HG02885 (cell line): ENCODE measurements at regions not wholly inside any gene's neighbourhood (a gene's known extent, or its start where the extent isn't known, plus 50 kb on each side); places are given as distances from the start of the nearest gene placed in this dataset.
"Not testable (repeated sequence)": the region's sequence is repeated elsewhere in the genome, so short reads cannot be mapped to it uniquely, and the experiment has no call there.

ENCODE experiments used
- ATAC-seq: cut with Tn5 transposase; IDR thresholded peaks from one replicate; pipeline ENCODE4 v1.9.1; 2021; ENCODE audit warnings: mild to moderate bottlenecking; ENCODE audit not compliant: unreplicated experiment, poor library complexity

- not testable (repeated sequence) for ATAC-seq
Observed at GRCh38 chr13:22963384-22964053, 217.3 kb upstream of the SGCG start.

- ATAC-seq, result no peak
Observed at GRCh38 chr13:22964245-22964966, 216.4 kb upstream of the SGCG start.

- not testable (repeated sequence) for ATAC-seq
Observed at GRCh38 chr13:22965011-22965857, 215.5 kb upstream of the SGCG start.

GRCh38 chr13:22965858-22966239 is 214.9 kb upstream of the SGCG start:
- ATAC-seq, result not testable (repeated sequence)

- ATAC-seq, result not testable (repeated sequence)
Observed at GRCh38 chr13:22966753-22967152, 214.0 kb upstream of the SGCG start.

GRCh38 chr13:22967669-22968068 is 213.1 kb upstream of the SGCG start:
- no peak for ATAC-seq

GRCh38 chr13:22979952-22980351 is 200.8 kb upstream of the SGCG start:
- no peak for ATAC-seq

- no peak for ATAC-seq
Observed at GRCh38 chr13:22980936-22981335, 199.8 kb upstream of the SGCG start.

GRCh38 chr13:22993148-22993547 is 187.6 kb upstream of the SGCG start:
- ATAC-seq, result no peak

- no peak for ATAC-seq
Observed at GRCh38 chr13:23003446-23003845, 177.3 kb upstream of the SGCG start.

GRCh38 chr13:23007426-23007825 is 173.4 kb upstream of the SGCG start:
- ATAC-seq, result no peak

GRCh38 chr13:23018143-23018542 is 162.6 kb upstream of the SGCG start:
- ATAC-seq, result no peak

- ATAC-seq, result peak; percentile 99
Observed at GRCh38 chr13:23020246-23020843, 160.4 kb upstream of the SGCG start.

GRCh38 chr13:23021906-23022305 is 158.9 kb upstream of the SGCG start:
- no peak for ATAC-seq

- no peak for ATAC-seq
Observed at GRCh38 chr13:23022704-23023103, 158.1 kb upstream of the SGCG start.

- ATAC-seq, result no peak
Observed at GRCh38 chr13:23025864-23026608, 154.7 kb upstream of the SGCG start.

GRCh38 chr13:23039266-23039935 is 141.4 kb upstream of the SGCG start:
- ATAC-seq, result no peak

- no peak for ATAC-seq
Observed at GRCh38 chr13:23042181-23042580, 138.6 kb upstream of the SGCG start.

- no peak for ATAC-seq
Observed at GRCh38 chr13:23044906-23045305, 135.9 kb upstream of the SGCG start.
